Immature natural killer cell (primary cell): ENCODE measurements at regions not wholly inside any gene's neighbourhood (a gene's known extent, or its start where the extent isn't known, plus 50 kb on each side); places are given as distances from the start of the nearest gene placed in this dataset.
"Not testable (repeated sequence)": the region's sequence is repeated elsewhere in the genome, so short reads cannot be mapped to it uniquely, and the experiment has no call there.

Source experiments
- DNase-seq, 3 donors: peaks; one replicate each; pipeline ENCODE4 v3.0.0; 2022; ENCODE audit warnings: mixed read lengths in 1 of 3
- H3K27ac Mint-ChIP-seq, 6 donors: one replicate each; pipeline ENCODE4 v1.8.0; 2020; ENCODE audit warnings: mixed read lengths in 6 of 6, mild to moderate bottlenecking in 5 of 6, inconsistent platforms in 4 of 6, moderate library complexity in 3 of 6
- H3K27me3 Mint-ChIP-seq, 3 donors: one replicate each; pipeline ENCODE4 v1.8.0; 2020 to 2021; ENCODE audit warnings: low read depth in 3 of 3, mild to moderate bottlenecking in 3 of 3, mixed read lengths in 3 of 3, moderate library complexity in 3 of 3, inconsistent platforms in 1 of 3
- H3K36me3 Mint-ChIP-seq, 3 donors: one replicate each; pipeline ENCODE4 v1.8.0; 2020; ENCODE audit warnings: mixed read lengths in 3 of 3, inconsistent platforms in 2 of 3, mild to moderate bottlenecking in 2 of 3
- H3K4me1 Mint-ChIP-seq, 2 donors: one replicate each; pipeline ENCODE4 v1.8.0; 2020; ENCODE audit warnings: inconsistent platforms in 2 of 2, mild to moderate bottlenecking in 2 of 2, mixed read lengths in 2 of 2, moderate library complexity in 1 of 2
- H3K4me3 Mint-ChIP-seq, 5 donors: one replicate each; pipeline ENCODE4 v1.8.0; 2020; ENCODE audit warnings: mild to moderate bottlenecking in 5 of 5, mixed read lengths in 5 of 5, inconsistent platforms in 3 of 5, moderate library complexity in 3 of 5
- H3K9me3 Mint-ChIP-seq, 6 donors: one replicate each; pipeline ENCODE4 v1.8.0; 2020; ENCODE audit warnings: mild to moderate bottlenecking in 6 of 6, mixed read lengths in 6 of 6, inconsistent platforms in 4 of 6, moderate library complexity in 3 of 6

GRCh38 chr5:60509519-60509918 is 190.4 kb downstream of the DEPDC1B start:
- H3K27me3 Mint-ChIP-seq = peaks cover 0 to 2% (median 2%) of the 10 kb centered on the region in 3 donors

GRCh38 chr5:60507687-60508086 is 192.3 kb downstream of the DEPDC1B start:
- Mint-ChIP-seq H3K27me3 (peaks cover 0 to 3% (median 2%) of the 10 kb centered on the region in 3 donors), H3K9me3 (peaks cover 0 to 14% (median 4%) of the 10 kb centered on the region in 6 donors), H3K36me3 (no peaks in the 10 kb centered on the region), H3K4me3 (no peak overlapping the region), H3K4me1 (no peaks in the 10 kb centered on the region), H3K27ac (no peak overlapping the region)
- DNase-seq = no peak

More at GRCh38 chr5:60509519-60509918, 190.4 kb downstream of the DEPDC1B start:
- DNase-seq = no peak
- Mint-ChIP-seq H3K9me3 (peaks cover 0 to 5% (median 4%) of the 10 kb centered on the region in 6 donors), H3K4me3 (no peak overlapping the region), H3K27ac (no peak overlapping the region), H3K36me3 (no peaks in the 10 kb centered on the region), H3K4me1 (no peaks in the 10 kb centered on the region)

GRCh38 chr5:60505373-60506171 is 194.4 kb downstream of the DEPDC1B start:
- H3K4me1 Mint-ChIP-seq = no peaks in the 10 kb centered on the region
- peaks cover 0 to 3% (median 2%) of the 10 kb centered on the region in 3 donors for H3K27me3 Mint-ChIP-seq
- H3K9me3 Mint-ChIP-seq = peaks cover 0 to 14% (median 3%) of the 10 kb centered on the region in 6 donors
- H3K4me3 Mint-ChIP-seq = no peak overlapping the region
- no peaks in the 10 kb centered on the region for H3K36me3 Mint-ChIP-seq
- no peak for DNase-seq
- H3K27ac Mint-ChIP-seq = no peak overlapping the region

DNA sequence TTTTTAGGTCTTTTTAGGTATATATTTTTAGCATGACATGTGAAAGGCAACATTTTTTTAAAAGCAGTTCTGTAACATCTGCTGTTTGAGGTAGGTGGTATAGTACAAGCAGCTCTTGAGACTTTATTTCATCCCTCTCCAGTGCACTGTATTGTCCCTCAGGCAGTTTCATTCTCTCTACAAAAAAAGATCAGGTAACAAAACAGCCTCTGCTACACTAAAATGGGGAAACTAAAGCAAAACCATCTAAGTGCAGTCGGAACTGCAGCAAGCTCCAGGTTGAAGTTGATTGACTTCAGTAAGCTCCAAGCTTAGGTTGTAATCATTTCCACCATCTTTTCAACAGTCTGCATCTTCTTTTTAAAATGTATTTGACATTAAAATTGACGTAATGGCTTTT is 195.6 kb downstream of the DEPDC1B start:
- no peak overlapping the region for H3K27ac Mint-ChIP-seq
- no peaks in the 10 kb centered on the region for H3K36me3 Mint-ChIP-seq
- H3K27me3 Mint-ChIP-seq = peaks cover 0 to 3% (median 2%) of the 10 kb centered on the region in 3 donors
- H3K4me3 Mint-ChIP-seq = no peak overlapping the region
- no peaks in the 10 kb centered on the region for H3K4me1 Mint-ChIP-seq
- H3K9me3 Mint-ChIP-seq = peaks cover 0 to 9% (median 0%) of the 10 kb centered on the region in 6 donors
- DNase-seq = no peak

DNA sequence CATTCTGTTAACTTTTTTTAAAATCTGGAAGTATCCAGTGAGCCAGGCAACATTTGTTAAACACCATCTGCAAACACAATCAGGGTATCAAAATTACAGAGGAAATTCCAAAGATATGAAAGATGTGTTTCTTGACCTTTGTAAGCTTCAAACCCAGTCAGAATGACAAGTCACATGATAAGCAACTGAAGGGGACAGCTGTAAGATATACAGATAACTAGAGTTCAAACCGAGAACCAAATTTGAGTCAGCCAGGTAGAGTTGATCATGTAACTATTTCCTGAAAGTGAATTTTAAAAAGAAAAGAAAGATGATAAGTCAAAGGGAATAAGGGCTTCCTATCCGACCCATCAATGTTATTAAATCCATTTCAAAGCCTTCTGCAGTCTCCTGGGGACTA is 196.2 kb downstream of the DEPDC1B start:
- Mint-ChIP-seq H3K9me3 (peaks cover 0 to 9% (median 0%) of the 10 kb centered on the region in 6 donors), H3K4me3 (no peak overlapping the region), H3K27me3 (peaks cover 0 to 3% (median 2%) of the 10 kb centered on the region in 3 donors), H3K27ac (no peak overlapping the region), H3K4me1 (no peaks in the 10 kb centered on the region), H3K36me3 (no peaks in the 10 kb centered on the region)
- DNase-seq = no peak

GRCh38 chr5:60497706-60498500 is 202.1 kb downstream of the DEPDC1B start:
- Mint-ChIP-seq H3K4me3 (no peak overlapping the region), H3K4me1 (no peaks in the 10 kb centered on the region), H3K36me3 (no peaks in the 10 kb centered on the region), H3K27ac (no peak overlapping the region), H3K9me3 (peaks cover 0 to 5% (median under 1%) of the 10 kb centered on the region in 6 donors), H3K27me3 (no peaks in the 10 kb centered on the region)
- no peak for DNase-seq

GRCh38 chr5:60495644-60496520 is 204.1 kb downstream of the DEPDC1B start:
- H3K4me1 Mint-ChIP-seq = no peaks in the 10 kb centered on the region
- no peak overlapping the region for H3K4me3 Mint-ChIP-seq
- no peak for DNase-seq
- no peak overlapping the region for H3K27ac Mint-ChIP-seq
- H3K9me3 Mint-ChIP-seq = peaks cover 0 to 5% (median 0%) of the 10 kb centered on the region in 6 donors
- H3K36me3 Mint-ChIP-seq = no peaks in the 10 kb centered on the region
- no peaks in the 10 kb centered on the region for H3K27me3 Mint-ChIP-seq

DNA sequence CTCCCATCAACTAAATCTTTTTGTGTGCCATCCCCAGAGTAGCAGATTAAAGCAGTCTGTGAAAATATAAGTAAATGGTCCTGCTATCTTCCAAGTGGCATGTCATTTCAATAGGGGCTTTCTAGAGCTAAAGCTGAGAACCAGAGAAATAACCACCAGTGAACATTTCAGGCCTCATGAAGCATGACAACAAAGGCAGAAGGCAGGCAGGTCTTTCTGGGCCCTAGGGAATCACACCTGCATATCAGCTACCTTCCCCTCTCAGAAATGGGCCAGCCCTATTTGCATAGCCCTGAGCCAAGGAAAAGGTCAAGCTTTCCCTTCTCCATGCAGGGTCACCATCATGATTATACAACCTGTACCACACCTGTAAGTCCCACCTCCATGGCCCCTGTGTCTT is 205.3 kb downstream of the DEPDC1B start:
- Mint-ChIP-seq H3K27me3 (peaks cover 0 to 2% (median 0%) of the 10 kb centered on the region in 3 donors), H3K27ac (no peak overlapping the region), H3K9me3 (peaks cover 0 to 5% (median 0%) of the 10 kb centered on the region in 6 donors), H3K4me3 (no peak overlapping the region), H3K36me3 (no peaks in the 10 kb centered on the region), H3K4me1 (no peaks in the 10 kb centered on the region)
- DNase-seq = no peak

- Mint-ChIP-seq H3K27ac (no peak overlapping the region), H3K27me3 (peaks cover 0 to 2% (median 0%) of the 10 kb centered on the region in 3 donors), H3K4me1 (no peaks in the 10 kb centered on the region), H3K9me3 (peaks cover 0 to 5% (median 0%) of the 10 kb centered on the region in 6 donors), H3K4me3 (no peak overlapping the region), H3K36me3 (no peaks in the 10 kb centered on the region)
- no peak for DNase-seq
Observed at GRCh38 chr5:60494144-60494543, 205.8 kb downstream of the DEPDC1B start.

GRCh38 chr5:60493372-60493771 is 206.6 kb downstream of the DEPDC1B start:
- no peaks in the 10 kb centered on the region for H3K36me3 Mint-ChIP-seq
- peaks cover 0 to 7% (median 0%) of the 10 kb centered on the region in 6 donors for H3K9me3 Mint-ChIP-seq
- H3K27ac Mint-ChIP-seq = no peak overlapping the region
- H3K4me1 Mint-ChIP-seq = no peaks in the 10 kb centered on the region
- no peak for DNase-seq
- no peak overlapping the region for H3K4me3 Mint-ChIP-seq
- H3K27me3 Mint-ChIP-seq = peaks cover 0 to 2% (median 0%) of the 10 kb centered on the region in 3 donors

DNA sequence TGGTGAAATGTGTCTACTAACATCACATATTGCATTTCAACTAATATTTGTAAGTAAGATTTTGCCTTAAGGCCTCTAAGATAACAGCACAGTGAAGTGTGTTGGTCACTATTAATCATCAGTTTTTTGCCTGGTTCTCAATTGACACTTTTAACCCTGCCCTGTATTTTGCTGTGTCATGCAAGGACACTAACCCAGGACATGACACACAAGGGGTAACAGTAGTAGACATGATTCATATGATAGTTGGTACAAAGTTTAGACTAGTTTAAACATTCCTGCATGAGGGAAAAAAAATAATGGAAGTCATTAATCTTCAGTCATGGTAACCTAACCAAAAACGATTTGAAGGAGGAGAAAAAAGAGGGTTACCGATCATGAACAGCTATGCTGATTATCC is 207.0 kb downstream of the DEPDC1B start:
- Mint-ChIP-seq H3K4me3 (no peak overlapping the region), H3K27ac (no peak overlapping the region), H3K27me3 (peaks cover 0 to 2% (median 0%) of the 10 kb centered on the region in 3 donors), H3K4me1 (no peaks in the 10 kb centered on the region), H3K36me3 (no peaks in the 10 kb centered on the region), H3K9me3 (peaks cover 0 to 8% (median 0%) of the 10 kb centered on the region in 6 donors)
- no peak for DNase-seq

DNA sequence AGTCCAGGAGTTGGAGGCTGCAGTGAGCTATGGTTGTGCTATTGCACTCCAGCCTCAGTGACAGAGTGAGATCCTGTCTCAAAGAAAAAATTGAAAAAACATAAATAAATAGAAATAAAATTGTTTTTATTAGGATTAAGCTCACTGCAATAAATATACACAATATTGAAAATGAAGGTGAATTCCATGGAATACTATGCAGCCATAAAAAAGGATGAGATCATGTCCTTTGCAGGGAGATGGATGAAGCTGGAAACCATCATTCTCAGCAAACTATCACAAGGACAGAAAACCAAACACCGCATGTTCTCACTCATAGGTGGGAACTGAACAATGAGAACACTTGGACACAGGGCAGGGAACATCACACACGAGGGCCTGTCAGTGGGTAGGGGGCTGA is 207.6 kb downstream of the DEPDC1B start:
- H3K4me3 Mint-ChIP-seq, H3K4me1 Mint-ChIP-seq, DNase-seq, H3K9me3 Mint-ChIP-seq, H3K27me3 Mint-ChIP-seq, H3K27ac Mint-ChIP-seq, H3K36me3 Mint-ChIP-seq: not testable (repeated sequence)

GRCh38 chr5:60490597-60491166 is 209.3 kb downstream of the DEPDC1B start:
- H3K4me3 Mint-ChIP-seq = no peak overlapping the region
- no peak overlapping the region for H3K27ac Mint-ChIP-seq
- no peaks in the 10 kb centered on the region for H3K36me3 Mint-ChIP-seq
- no peaks in the 10 kb centered on the region for H3K4me1 Mint-ChIP-seq
- DNase-seq = no peak
- H3K27me3 Mint-ChIP-seq = peaks cover 0 to 2% (median 0%) of the 10 kb centered on the region in 3 donors
- peaks cover 0 to 8% (median 0%) of the 10 kb centered on the region in 6 donors for H3K9me3 Mint-ChIP-seq
